Thymus (tissue), 11 donors: ENCODE measurements at regions not wholly inside any gene's neighbourhood (a gene's known extent, or its start where the extent isn't known, plus 50 kb on each side); places are given as distances from the start of the nearest gene placed in this dataset.

Experiments
- DNase-seq, 9 donors: peaks; one replicate each; pipeline ENCODE4 v3.0.0-alpha.2; 2013; ENCODE audit warnings: low spot score in 9 of 9, low read depth in 6 of 9, missing footprints in 1 of 9
- H3K27ac ChIP-seq, 2 donors: one replicate each; pipeline ENCODE4 v1.5.1; 2013; ENCODE audit warnings: control low read depth in 1 of 2, low read depth in 1 of 2, low read length in 1 of 2, mild to moderate bottlenecking in 1 of 2, moderate library complexity in 1 of 2
- H3K27me3 ChIP-seq, 2 donors: one replicate each; pipeline ENCODE4 v1.5.1; 2013; ENCODE audit warnings: low read length in 1 of 2; ENCODE audit not compliant: control insufficient read depth in 2 of 2, insufficient read depth in 1 of 2
- H3K36me3 ChIP-seq, 2 donors: one replicate each; pipeline ENCODE4 v1.5.1; 2013; ENCODE audit warnings: low read length in 1 of 2, mild to moderate bottlenecking in 1 of 2, moderate library complexity in 1 of 2; ENCODE audit not compliant: control insufficient read depth in 2 of 2, insufficient read depth in 2 of 2
- H3K4me1 ChIP-seq, 2 donors: one replicate each; pipeline ENCODE4 v1.5.1; 2013; ENCODE audit warnings: low read length in 2 of 2; ENCODE audit not compliant: control insufficient read depth in 2 of 2, insufficient read depth in 2 of 2
- H3K4me3 ChIP-seq, 2 donors: one replicate each; pipeline ENCODE4 v1.5.1; 2013; ENCODE audit warnings: low read length in 2 of 2, control low read depth in 1 of 2, mild to moderate bottlenecking in 1 of 2
- H3K9me3 ChIP-seq, 2 donors: one replicate each; pipeline ENCODE4 v1.5.1; 2013; ENCODE audit warnings: low read length in 1 of 2, mild to moderate bottlenecking in 1 of 2; ENCODE audit not compliant: control insufficient read depth in 2 of 2, insufficient read depth in 1 of 2
- WGBS: extraction: QIAGEN DNeasy Blood & Tissue Kit; methylation state at CpG from one replicate; pipeline ENCODE4 v1.1.7; 2013; 5-methylcytosine and 5-hydroxymethylcytosine counted together
- donor health status: healthy.

DNA sequence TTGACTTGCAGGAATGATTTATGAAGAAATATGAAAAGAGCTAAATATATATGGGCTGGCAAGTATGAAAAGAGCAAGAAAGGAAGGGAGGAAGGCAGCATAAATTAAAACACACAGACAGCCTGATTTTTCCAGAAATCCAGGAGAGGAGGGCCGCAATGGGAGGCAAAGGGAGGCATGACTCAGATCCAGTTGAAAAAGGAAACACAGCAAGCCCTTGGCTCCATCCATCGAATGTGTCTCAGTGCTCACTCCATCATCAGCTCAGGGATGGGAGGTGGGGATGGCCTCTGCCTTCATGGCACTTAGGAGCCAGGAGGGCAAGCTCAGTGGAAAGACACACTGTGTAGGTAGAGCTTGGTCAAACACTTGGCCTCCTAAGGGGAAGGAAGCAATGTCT, 75.7 kb upstream of the PDZD8 start:
- Histone ChIP-seq H3K4me1 (no peaks in the 10 kb centered on the region), H3K27ac (no peak overlapping the region), H3K9me3 (peaks cover 0 to 3% of the 10 kb centered on the region in 2 donors), H3K4me3 (no peak overlapping the region), H3K27me3 (no peaks in the 10 kb centered on the region), H3K36me3 (no peaks in the 10 kb centered on the region)
- 88% methylated on average over 2 of the region's 2 CpGs for WGBS
- no peak for DNase-seq

DNA sequence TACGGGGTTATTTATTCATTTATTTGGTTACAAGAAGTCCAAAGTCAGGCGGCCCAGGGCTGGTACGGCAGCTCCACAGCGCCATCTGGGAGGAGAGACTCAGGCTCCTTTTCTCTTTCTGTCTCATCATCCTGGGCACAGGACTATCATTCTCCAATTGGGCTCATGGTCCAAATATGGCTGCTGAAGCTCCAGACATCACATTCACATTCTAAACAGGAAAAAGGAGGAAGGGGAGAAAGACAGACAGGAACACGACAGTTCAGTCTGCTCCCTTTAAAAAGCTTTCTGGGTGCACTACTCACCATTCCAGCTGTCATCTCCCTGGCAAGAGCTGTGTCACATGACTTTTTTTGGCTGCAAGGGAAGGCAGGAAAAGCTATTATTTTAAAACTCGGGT, 74.4 kb upstream of the PDZD8 start:
- no peak for DNase-seq
- 86% methylated on average over 6 of the region's 6 CpGs for WGBS
- Histone ChIP-seq H3K9me3 (peaks cover 0 to 3% of the 10 kb centered on the region in 2 donors), H3K27ac (no peak overlapping the region), H3K36me3 (no peaks in the 10 kb centered on the region), H3K27me3 (no peaks in the 10 kb centered on the region), H3K4me3 (no peak overlapping the region), H3K4me1 (no peaks in the 10 kb centered on the region)

DNA sequence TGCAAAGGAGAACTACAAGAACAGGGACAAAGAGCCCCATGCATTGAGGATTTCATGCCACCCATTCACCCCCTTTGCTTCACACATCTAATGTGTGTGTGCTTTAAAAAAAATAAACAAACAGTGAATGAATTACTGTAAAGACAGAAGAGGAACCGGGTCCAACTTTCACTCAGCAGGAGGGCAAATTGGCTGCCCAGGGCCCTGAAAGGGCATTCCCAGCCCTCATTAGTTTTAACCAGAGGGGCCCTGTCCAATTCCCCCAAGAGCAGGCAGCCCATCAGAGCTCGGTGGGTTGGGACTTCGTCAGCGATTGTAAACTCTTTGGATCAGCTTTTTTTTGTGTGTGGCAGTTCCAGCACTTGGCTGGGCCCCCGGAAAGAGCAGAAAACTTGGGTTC, 73.6 kb upstream of the PDZD8 start:
- Histone ChIP-seq H3K36me3 (no peaks in the 10 kb centered on the region), H3K4me3 (no peak overlapping the region), H3K4me1 (no peaks in the 10 kb centered on the region), H3K27me3 (no peaks in the 10 kb centered on the region), H3K9me3 (peaks cover 2 to 3% of the 10 kb centered on the region in 2 donors), H3K27ac (no peak overlapping the region)
- WGBS: 87% methylated on average over 5 of the region's 5 CpGs
- no peak for DNase-seq

DNA sequence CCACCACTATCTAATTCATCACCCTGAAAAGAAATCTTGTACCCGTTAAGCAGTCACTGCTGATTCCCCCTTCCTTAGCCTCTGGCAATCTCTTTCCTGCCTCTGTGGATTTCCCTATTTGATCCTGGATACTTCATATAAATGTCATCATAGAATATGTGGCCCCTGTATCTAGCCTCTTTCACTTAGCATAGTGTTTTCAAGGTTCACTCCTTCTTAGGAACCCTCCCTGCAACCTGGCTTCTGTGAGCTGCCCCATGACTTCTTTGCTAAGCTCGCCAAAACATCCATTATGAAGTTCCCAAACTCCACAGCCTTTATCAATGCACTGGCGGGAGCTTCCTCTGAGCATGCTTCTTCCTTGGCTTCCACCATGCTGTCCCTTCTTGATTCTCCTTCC, 70.8 kb upstream of the PDZD8 start:
- WGBS: 84% methylated on average over 3 of the region's 3 CpGs

DNA sequence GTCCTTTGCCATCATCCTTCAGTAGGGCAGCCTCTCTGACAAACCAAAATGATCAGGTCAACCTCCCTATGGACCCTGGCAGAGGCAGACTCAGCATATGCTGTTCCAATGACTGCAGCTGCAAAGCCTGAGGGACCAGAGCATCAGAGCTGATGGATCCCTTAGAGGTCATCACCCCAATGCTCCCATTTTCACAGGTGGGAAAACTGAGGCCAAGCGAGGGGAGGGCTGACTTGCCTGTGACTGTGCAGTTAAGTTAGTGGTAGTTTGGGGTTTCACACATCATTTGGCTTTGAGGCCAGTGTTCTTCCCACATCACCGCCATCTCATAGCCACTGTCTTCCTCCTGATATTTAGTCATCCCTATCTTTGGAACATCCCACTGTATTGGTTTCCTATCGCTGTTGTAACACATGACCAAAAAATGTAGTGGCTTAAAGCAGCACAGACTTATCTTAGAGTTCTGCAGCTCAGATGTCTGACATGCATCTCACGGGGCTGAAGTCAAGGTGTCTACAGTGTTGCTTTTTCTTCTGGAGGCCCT, 69.3 kb upstream of the PDZD8 start:
- Histone ChIP-seq H3K4me3 (no peak overlapping the region), H3K27ac (no peak overlapping the region), H3K27me3 (peaks cover 3 to 11% of the 10 kb centered on the region in 2 donors), H3K4me1 (no peaks in the 10 kb centered on the region), H3K36me3 (no peaks in the 10 kb centered on the region), H3K9me3 (peaks cover 2 to 3% of the 10 kb centered on the region in 2 donors)
- WGBS: 95% methylated on average over 4 of the region's 4 CpGs
- DNase-seq: no peak

More for the DNA sequence above, 70.8 kb upstream of the PDZD8 start:
- Histone ChIP-seq H3K27ac (no peak overlapping the region), H3K4me1 (no peaks in the 10 kb centered on the region), H3K9me3 (peaks cover 2 to 3% of the 10 kb centered on the region in 2 donors), H3K27me3 (peaks cover 0 to 8% of the 10 kb centered on the region in 2 donors), H3K4me3 (no peak overlapping the region), H3K36me3 (no peaks in the 10 kb centered on the region)
- DNase-seq: no peak

DNA sequence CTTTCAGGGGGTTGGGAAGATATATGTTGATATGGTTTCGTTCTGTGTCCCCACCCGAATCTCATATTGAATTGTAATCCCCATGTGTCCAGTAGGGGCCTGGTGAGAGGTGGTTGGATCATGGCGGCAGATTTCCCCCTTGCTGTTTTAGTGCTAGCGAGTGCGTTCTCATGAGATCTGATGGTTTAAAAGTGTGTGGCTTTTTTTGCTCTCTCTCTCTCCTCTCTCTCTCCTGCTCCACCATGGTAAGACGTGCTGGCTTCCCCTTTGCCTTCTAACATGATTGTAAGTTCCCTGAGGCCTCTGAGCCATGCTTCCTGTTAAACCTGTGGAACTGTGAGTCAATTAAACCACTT, 68.4 kb upstream of the PDZD8 start:
- 85% methylated on average over 6 of the region's 6 CpGs for WGBS
- DNase-seq: no peak
- Histone ChIP-seq H3K27ac (no peak overlapping the region), H3K27me3 (peaks cover 3 to 11% of the 10 kb centered on the region in 2 donors), H3K36me3 (no peaks in the 10 kb centered on the region), H3K4me1 (no peaks in the 10 kb centered on the region), H3K9me3 (peaks cover 2 to 3% of the 10 kb centered on the region in 2 donors), H3K4me3 (no peak overlapping the region)

DNA sequence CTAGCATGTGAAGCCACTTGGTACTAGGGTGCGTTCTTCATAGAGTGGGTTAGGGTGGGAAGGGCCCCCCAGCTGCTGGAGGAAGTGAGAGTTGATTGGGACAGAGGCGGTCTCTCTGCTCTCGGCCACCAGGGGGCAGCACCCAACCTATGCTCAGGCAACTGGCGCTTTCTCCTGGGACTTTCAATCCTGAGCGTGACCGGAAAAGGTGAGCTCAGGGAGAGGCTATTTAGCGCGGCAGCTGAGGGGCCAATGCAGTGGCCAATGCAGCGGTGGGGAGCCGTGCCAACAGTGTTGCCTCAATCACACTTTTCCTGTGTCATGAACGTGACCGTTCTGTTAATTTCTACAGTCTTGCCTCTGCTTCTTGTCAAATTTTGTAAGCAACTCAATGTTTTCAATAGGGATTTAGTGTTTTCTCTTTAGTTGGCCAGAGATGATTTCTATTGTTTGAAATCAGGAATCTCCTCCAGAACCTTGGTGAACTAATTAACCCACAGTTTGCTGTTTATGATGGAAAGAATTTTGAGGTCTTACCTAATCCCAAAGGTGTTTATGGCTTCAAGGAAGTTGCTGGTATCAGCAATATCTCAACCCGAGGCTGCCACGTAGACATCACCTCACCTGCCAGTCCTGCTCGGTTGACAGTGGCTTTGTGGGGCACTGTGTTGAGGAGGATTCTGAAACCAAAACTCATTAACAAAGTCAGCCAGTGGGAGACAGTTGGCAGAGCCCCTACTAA, 67.9 kb upstream of the PDZD8 start:
- peak in 5 of 9 donors; percentile 26 to 63 (median 49) for DNase-seq
- peaks cover 2 to 3% of the 10 kb centered on the region in 2 donors for H3K9me3 ChIP-seq
- no peak overlapping the region for H3K27ac ChIP-seq
- H3K4me3 ChIP-seq: no peak overlapping the region
- H3K27me3 ChIP-seq: peaks cover 3 to 11% of the 10 kb centered on the region in 2 donors
- H3K36me3 ChIP-seq: no peaks in the 10 kb centered on the region
- 35% methylated on average over 15 of the region's 15 CpGs for WGBS
- no peaks in the 10 kb centered on the region for H3K4me1 ChIP-seq

DNA sequence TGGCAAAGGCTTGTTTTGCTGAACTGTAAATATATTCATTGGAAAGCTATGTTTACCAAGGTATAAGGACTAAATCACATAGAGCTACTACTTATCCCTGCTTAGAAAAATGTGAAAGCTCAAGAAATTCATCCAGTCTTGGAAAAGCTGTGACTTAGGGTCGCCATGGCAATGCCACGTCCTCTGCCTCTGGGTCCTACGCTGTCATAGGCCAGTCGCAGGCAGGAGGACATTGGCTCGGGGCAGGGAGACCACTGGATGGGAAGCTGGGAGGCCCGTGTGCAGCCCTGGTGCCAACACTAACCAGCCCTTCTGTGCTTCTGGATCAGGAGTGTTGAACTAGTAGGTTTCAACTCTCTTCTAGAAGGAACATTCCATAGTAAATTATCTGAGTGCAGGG, 67.3 kb upstream of the PDZD8 start:
- Histone ChIP-seq H3K4me3 (no peak overlapping the region), H3K36me3 (no peaks in the 10 kb centered on the region), H3K9me3 (peaks cover 2 to 3% of the 10 kb centered on the region in 2 donors), H3K27me3 (peaks cover 3 to 11% of the 10 kb centered on the region in 2 donors), H3K27ac (no peak overlapping the region), H3K4me1 (no peaks in the 10 kb centered on the region)
- WGBS: 88% methylated on average over 6 of the region's 6 CpGs
- DNase-seq: no peak

DNA sequence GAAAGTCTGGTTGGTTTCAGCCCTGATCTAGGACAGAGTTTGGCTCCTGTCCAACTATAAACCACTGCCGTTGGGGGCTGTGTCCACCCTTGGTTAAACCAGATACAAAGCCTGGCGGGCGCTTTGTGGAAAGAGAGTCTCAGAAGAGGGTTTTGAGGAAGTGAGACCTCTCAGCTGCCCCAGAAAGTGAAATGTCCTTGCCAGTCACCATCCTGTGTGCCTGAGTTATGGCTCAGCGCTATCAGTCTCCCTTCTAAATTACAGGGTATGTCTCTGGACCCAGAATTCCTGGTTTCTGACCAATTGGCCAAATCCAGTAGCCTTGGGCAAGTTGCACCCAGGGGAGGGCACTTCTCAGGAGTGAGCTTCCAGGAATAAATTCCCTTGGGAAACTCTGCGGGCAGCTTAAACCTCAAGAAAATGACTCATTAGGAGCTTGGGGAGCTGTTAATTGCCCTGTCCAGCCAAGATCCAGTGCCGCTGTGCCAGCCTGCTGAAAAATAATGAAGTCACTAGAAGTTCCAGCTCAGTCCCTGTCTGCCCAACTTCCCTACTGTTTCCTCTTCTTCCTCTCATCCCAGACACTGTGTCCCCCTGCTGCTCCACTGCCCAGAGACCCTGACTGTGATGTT, 66.7 kb upstream of the PDZD8 start:
- WGBS: 44% methylated on average over 6 of the region's 6 CpGs
- no peak overlapping the region for H3K4me3 ChIP-seq
- H3K27ac ChIP-seq: no peak overlapping the region
- no peaks in the 10 kb centered on the region for H3K36me3 ChIP-seq
- H3K9me3 ChIP-seq: peaks cover 2 to 3% of the 10 kb centered on the region in 2 donors
- no peaks in the 10 kb centered on the region for H3K4me1 ChIP-seq
- H3K27me3 ChIP-seq: peaks cover 3 to 11% of the 10 kb centered on the region in 2 donors
- no peak for DNase-seq
